HCT116 (cell line): ENCODE measurements at regions not wholly inside any gene's neighbourhood (a gene's known extent, or its start where the extent isn't known, plus 50 kb on each side); places are given as distances from the start of the nearest gene placed in this dataset.

Source experiments
- ATAC-seq: fragments of 200-7000 bp; cut with Tn5 transposase; 2 replicates; pipeline ENCODE4 v1.9.1; 2020; ENCODE audit warnings: mild to moderate bottlenecking, moderate library complexity
- BruUV-seq: library from RNA; stranded (reverse); fragments of 400-500 nt; replicated peaks from 2 replicates; lab custom pipeline; 2021; lab: Mats Ljungman, UMichigan
- CTCF ChIA-PET: fragments of 300-600 bp; sonication (Branson Sonifier 250); formaldehyde crosslinking; loops from one replicate; lab custom pipeline; 2021; ENCODE audit warnings: antibody characterized with exemption; lab: Charles Lee
- POLR2A ChIA-PET: fragments of 300-600, 350-600 bp; sonication (Branson Sonifier 250); formaldehyde crosslinking; loops from one replicate; lab custom pipeline; 2021; ENCODE audit warnings: antibody characterized with exemption; lab: Charles Lee
- RAD21 ChIA-PET, 2 experiments: fragments of 300-600 bp; sonication (Branson Sonifier 250); formaldehyde crosslinking; loops; one replicate each; lab custom pipeline; 2023; ENCODE audit warnings: low total read pairs in 2 of 2; ENCODE audit not compliant: uncharacterized antibody in 2 of 2, unreplicated experiment in 2 of 2, low non-redundant PET in 1 of 2; lab: Charles Lee
- DNase-seq: peaks from one replicate; pipeline ENCODE4 v3.0.0-alpha.2; 2010; ENCODE audit warnings: low read depth, low spot score
- H2AFZ ChIP-seq: fragments of 200-600 bp; shearing (Covaris generic), sonication (generic); 2 replicates; pipeline ENCODE4 v1.6.1; 2017; ENCODE audit warnings: low read depth, mixed run types, mixed read lengths, antibody characterized with exemption, low read length; ENCODE audit not compliant: poor library complexity, severe bottlenecking
- H3K27ac ChIP-seq: 2 replicates; pipeline ENCODE4 v1.5.1; 2012; ENCODE audit warnings: low read depth, low read length
- H3K27me3 ChIP-seq: fragments of 200-600 bp; sonication (generic); 2 replicates; pipeline ENCODE4 v1.6.1; 2016; ENCODE audit warnings: mixed run types, low read length, mixed read lengths; ENCODE audit not compliant: insufficient read depth
- H3K36me3 ChIP-seq, 2 experiments: fragments of 200-500 bp in 1 of 2; fragments of 200-600 bp in 1 of 2; sonication (Bioruptor generic) in 1 of 2; sonication (generic) in 1 of 2; 2 replicates each; pipeline versions ENCODE4 v1.5.1 to v1.6.1; 2014 to 2016; ENCODE audit warnings: low read length in 2 of 2, inconsistent platforms in 1 of 2, mixed read lengths in 1 of 2, mixed run types in 1 of 2; ENCODE audit not compliant: insufficient read depth in 2 of 2, control insufficient read depth in 1 of 2
- H3K4me1 ChIP-seq, 2 experiments: fragments of 200-600 bp in 1 of 2; sonication (generic) in 1 of 2; 2 replicates each; pipeline versions ENCODE4 v1.5.1 to v1.6.1; 2012 to 2017; ENCODE audit warnings: low read length in 2 of 2, inconsistent platforms in 1 of 2, mild to moderate bottlenecking in 1 of 2, mixed read lengths in 1 of 2, mixed run types in 1 of 2, moderate library complexity in 1 of 2; ENCODE audit not compliant: insufficient read depth in 2 of 2, control insufficient read depth in 1 of 2
- H3K4me2 ChIP-seq: fragments of 200-600 bp; sonication (generic); 2 replicates; pipeline ENCODE4 v1.6.1; 2017; ENCODE audit warnings: mixed run types, low read length, mixed read lengths
- H3K4me3 ChIP-seq, 2 experiments: fragments of 200-600 bp in 1 of 2; sonication (generic) in 1 of 2; replicated peaks in 1 of 2; 2 replicates each; pipeline ENCODE4 v1.5.1; 2011 to 2016; ENCODE audit warnings: low read length in 2 of 2, control low read depth in 1 of 2, low read depth in 1 of 2, mild to moderate bottlenecking in 1 of 2, mixed read lengths in 1 of 2, mixed run types in 1 of 2
- H3K79me2 ChIP-seq: fragments of 200-600 bp; sonication (generic); 2 replicates; pipeline ENCODE4 v1.6.1; 2017; ENCODE audit warnings: mild to moderate bottlenecking, mixed run types, low read length, moderate library complexity, mixed read lengths; ENCODE audit not compliant: insufficient read depth
- H3K9ac ChIP-seq: fragments of 200-600 bp; sonication (generic); 2 replicates; pipeline ENCODE4 v1.6.1; 2016; ENCODE audit warnings: low read length, mixed read lengths
- H3K9me2 ChIP-seq: fragments of 200-600 bp; sonication (generic), shearing (Covaris generic); 2 replicates; pipeline ENCODE4 v1.6.1; 2017; ENCODE audit warnings: mixed run types, mild to moderate bottlenecking, moderate library complexity; ENCODE audit not compliant: insufficient read depth
- H3K9me3 ChIP-seq, 2 experiments: fragments of 200-500 bp in 1 of 2; fragments of 200-600 bp in 1 of 2; sonication (Bioruptor generic) in 1 of 2; sonication (generic) in 1 of 2; 2 replicates each; pipeline ENCODE4 v1.6.1; 2014 to 2017; ENCODE audit warnings: low read length in 2 of 2, mixed read lengths in 2 of 2, inconsistent platforms in 1 of 2, low read depth in 1 of 2, mild to moderate bottlenecking in 1 of 2, mixed run types in 1 of 2, moderate library complexity in 1 of 2; ENCODE audit not compliant: control insufficient read depth in 1 of 2, insufficient read depth in 1 of 2
- H4K20me1 ChIP-seq: fragments of 200-600 bp; sonication (generic), shearing (Covaris generic); 2 replicates; pipeline ENCODE4 v1.6.1; 2017; ENCODE audit warnings: mixed run types, mild to moderate bottlenecking, moderate library complexity; ENCODE audit not compliant: insufficient read depth
- ATF3 ChIP-seq: IDR thresholded peaks from 2 replicates; pipeline ENCODE4 v1.6.1; 2012
- CBX3 ChIP-seq: IDR thresholded peaks from 2 replicates; pipeline ENCODE4 v1.6.1; 2012; ENCODE audit warnings: low read depth
- CEBPB ChIP-seq: IDR thresholded peaks from 2 replicates; pipeline ENCODE4 v1.6.1; 2012; ENCODE audit warnings: low read depth
- CTCF ChIP-seq, 3 experiments: fragments of 200-600 bp in 1 of 3; sonication (generic) in 1 of 3; IDR thresholded peaks in 2 of 3; conservative IDR thresholded peaks in 1 of 3; 2 replicates each; pipeline ENCODE4 v1.5.1; 2012 to 2017; ENCODE audit warnings: low read depth in 2 of 3, low read length in 2 of 3, antibody characterized with exemption in 1 of 3, borderline replicate concordance in 1 of 3, control low read depth in 1 of 3, mild to moderate bottlenecking in 1 of 3, mixed read lengths in 1 of 3, mixed run types in 1 of 3, moderate library complexity in 1 of 3; ENCODE audit not compliant: insufficient read depth in 1 of 3
- EGR1 ChIP-seq: IDR thresholded peaks from 2 replicates; pipeline ENCODE4 v1.6.1; 2012; ENCODE audit warnings: low read depth
- ELF1 ChIP-seq: IDR thresholded peaks from 2 replicates; pipeline ENCODE4 v1.6.1; 2012; ENCODE audit warnings: low read depth, borderline replicate concordance
- EZH2 ChIP-seq: fragments of 200-600 bp; sonication (generic); IDR thresholded peaks from 2 replicates; pipeline ENCODE4 v1.6.1; 2017; ENCODE audit warnings: antibody characterized with exemption, mixed run types
- EZH2phosphoT487 ChIP-seq: fragments of 200-600 bp; IDR thresholded peaks from 2 replicates; pipeline ENCODE4 v1.6.1; 2018; ENCODE audit warnings: antibody characterized with exemption, borderline replicate concordance
- FOSL1 ChIP-seq: IDR thresholded peaks from 2 replicates; pipeline ENCODE4 v1.6.1; 2012; ENCODE audit warnings: low read depth
- JUND ChIP-seq: IDR thresholded peaks from 2 replicates; pipeline ENCODE4 v1.6.1; 2012
- MAX ChIP-seq: IDR thresholded peaks from 2 replicates; pipeline ENCODE4 v1.6.1; 2012
- POLR2A ChIP-seq: IDR thresholded peaks from 2 replicates; pipeline ENCODE4 v1.7.0; 2011; ENCODE audit warnings: borderline replicate concordance; ENCODE audit not compliant: insufficient read depth, insufficient read length; ENCODE audit errors: extremely low read depth
- POLR2AphosphoS5 ChIP-seq: IDR thresholded peaks from 2 replicates; pipeline ENCODE4 v1.6.1; 2011; ENCODE audit warnings: mild to moderate bottlenecking, low read depth, low read length, moderate library complexity
- RAD21 ChIP-seq: IDR thresholded peaks from 2 replicates; pipeline ENCODE4 v1.6.1; 2012; ENCODE audit warnings: low read depth, mild to moderate bottlenecking
- SIN3A ChIP-seq: IDR thresholded peaks from 2 replicates; pipeline ENCODE4 v1.6.1; 2012; ENCODE audit warnings: low read depth
- SP1 ChIP-seq: IDR thresholded peaks from 2 replicates; pipeline ENCODE4 v1.6.1; 2012; ENCODE audit warnings: low read depth
- SRF ChIP-seq: IDR thresholded peaks from 2 replicates; pipeline ENCODE4 v1.6.1; 2012; ENCODE audit warnings: low read depth
- TCF7L2 ChIP-seq: IDR thresholded peaks from 2 replicates; pipeline ENCODE4 v1.7.0; 2011; ENCODE audit warnings: borderline replicate concordance, inconsistent platforms; ENCODE audit not compliant: insufficient read depth, insufficient read length; ENCODE audit errors: extremely low read depth
- YY1 ChIP-seq: IDR thresholded peaks from 2 replicates; pipeline ENCODE4 v1.6.1; 2011; ENCODE audit warnings: low read length, low read depth, moderate library complexity, mild to moderate bottlenecking; ENCODE audit not compliant: insufficient replicate concordance; ENCODE audit errors: extremely low read depth
- ZNF274 ChIP-seq: fragments of 200-500 bp; sonication (Bioruptor generic); IDR thresholded peaks from 2 replicates; pipeline ENCODE4 v1.6.1; 2014; ENCODE audit warnings: mild to moderate bottlenecking, low read depth, low read length, inconsistent platforms
- intact Hi-C: fragments of 100-400 bp; cut with micrococcal nuclease; formaldehyde crosslinking; loops from 2 replicates; pipeline ENCODE4 v1.10.0; 2022
- TF ChIP-seq, protein P1 (sequence below): IDR thresholded peaks from 2 replicates; pipeline ENCODE4 v1.6.1; 2011; ENCODE audit warnings: mild to moderate bottlenecking, low read length, moderate library complexity; ENCODE audit not compliant: insufficient replicate concordance; ENCODE audit errors: extremely low read depth

GRCh38 chr2:181766129-181766528 lies 85.8 kb upstream of the NEUROD1 start:
- no TSS peak for BruUV-seq
- H3K9me2 ChIP-seq, result no peaks in the 10 kb centered on the region
- ChIA-PET CTCF (no interaction called here), RAD21 (no interaction called here), POLR2A (interaction anchor here (0.8 to 1.6 kb wide), 6 partner anchors 8 to 134 kb away, joined by 3 to 6 read pairs (median 3); no protein-coding TSS in a partner anchor)
- H3K27me3 ChIP-seq, result no peaks in the 10 kb centered on the region
- no peaks in the 10 kb centered on the region for H3K36me3 ChIP-seq
- peaks cover 29 to 43% of the 10 kb centered on the region in 2 experiments for H3K4me1 ChIP-seq
- no peak overlapping the region for H3K4me3 ChIP-seq
- no peak overlapping the region for H3K9ac ChIP-seq
- peak overlapping the region; percentile 28 for H2AFZ ChIP-seq
- H3K79me2 ChIP-seq, result no peaks in the 10 kb centered on the region
- DNase-seq (no peak), ATAC-seq (peak; percentile 85)
- H3K27ac ChIP-seq, result peak overlapping the region; percentile 50; the same call in 1 of the 2 replicates
- H4K20me1 ChIP-seq, result no peaks in the 10 kb centered on the region
- no peaks in the 10 kb centered on the region for H3K9me3 ChIP-seq
- H3K4me2 ChIP-seq, result peak overlapping the region; percentile 26
- intact Hi-C loops, result no loop called here
- 0 out of 2 replicates have a peak, but pooled peaks have one; percentile 16 for TF ChIP-seq SRF
- TF ChIP-seq MAX, result peak; percentile 43; the same call in 1 of the 2 replicates
- no peak for TF ChIP-seq ATF3
- TF ChIP-seq YY1, result no peak
- TF ChIP-seq, protein P1, sequence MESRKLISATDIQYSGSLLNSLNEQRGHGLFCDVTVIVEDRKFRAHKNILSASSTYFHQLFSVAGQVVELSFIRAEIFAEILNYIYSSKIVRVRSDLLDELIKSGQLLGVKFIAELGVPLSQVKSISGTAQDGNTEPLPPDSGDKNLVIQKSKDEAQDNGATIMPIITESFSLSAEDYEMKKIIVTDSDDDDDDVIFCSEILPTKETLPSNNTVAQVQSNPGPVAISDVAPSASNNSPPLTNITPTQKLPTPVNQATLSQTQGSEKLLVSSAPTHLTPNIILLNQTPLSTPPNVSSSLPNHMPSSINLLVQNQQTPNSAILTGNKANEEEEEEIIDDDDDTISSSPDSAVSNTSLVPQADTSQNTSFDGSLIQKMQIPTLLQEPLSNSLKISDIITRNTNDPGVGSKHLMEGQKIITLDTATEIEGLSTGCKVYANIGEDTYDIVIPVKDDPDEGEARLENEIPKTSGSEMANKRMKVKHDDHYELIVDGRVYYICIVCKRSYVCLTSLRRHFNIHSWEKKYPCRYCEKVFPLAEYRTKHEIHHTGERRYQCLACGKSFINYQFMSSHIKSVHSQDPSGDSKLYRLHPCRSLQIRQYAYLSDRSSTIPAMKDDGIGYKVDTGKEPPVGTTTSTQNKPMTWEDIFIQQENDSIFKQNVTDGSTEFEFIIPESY, result no peak
- no peak for TF ChIP-seq ELF1
- no peak for TF ChIP-seq CTCF (IDR thresholded peaks at IDR 0.05 in 2 of 3, conservative IDR thresholded peaks at IDR 0.05 in 1 of 3; ENCODE audit: borderline replicate concordance in 1 of 3, insufficient read depth in 1 of 3, low read depth in 2 of 3, low read length in 2 of 3)
- no peak for TF ChIP-seq ZNF274
- no peak for TF ChIP-seq EZH2phosphoT487
- peak; percentile 66 for TF ChIP-seq JUND
- no peak for TF ChIP-seq POLR2AphosphoS5
- no peak for TF ChIP-seq EGR1
- TF ChIP-seq CBX3, result peak; percentile 81; the same call in 1 of the 2 replicates
- peak; percentile 71 for TF ChIP-seq FOSL1
- TF ChIP-seq TCF7L2, result peak; percentile 84
- TF ChIP-seq SIN3A, result no peak
- TF ChIP-seq CEBPB, result no peak
- TF ChIP-seq SP1, result peak; percentile 48
- no peak for TF ChIP-seq RAD21
- TF ChIP-seq EZH2, result no peak
- no peak for TF ChIP-seq POLR2A
